GM19025 (cell line): ENCODE measurements at regions not wholly inside any gene's neighbourhood (a gene's known extent, or its start where the extent isn't known, plus 50 kb on each side); places are given as distances from the start of the nearest gene placed in this dataset.
"Not testable (repeated sequence)": the region's sequence is repeated elsewhere in the genome, so short reads cannot be mapped to it uniquely, and the experiment has no call there.

Experiments
- ATAC-seq: cut with Tn5 transposase; IDR thresholded peaks from one replicate; pipeline ENCODE4 v1.9.1; 2021; ENCODE audit warnings: mild to moderate bottlenecking, low read depth, moderate library complexity; ENCODE audit not compliant: unreplicated experiment

DNA sequence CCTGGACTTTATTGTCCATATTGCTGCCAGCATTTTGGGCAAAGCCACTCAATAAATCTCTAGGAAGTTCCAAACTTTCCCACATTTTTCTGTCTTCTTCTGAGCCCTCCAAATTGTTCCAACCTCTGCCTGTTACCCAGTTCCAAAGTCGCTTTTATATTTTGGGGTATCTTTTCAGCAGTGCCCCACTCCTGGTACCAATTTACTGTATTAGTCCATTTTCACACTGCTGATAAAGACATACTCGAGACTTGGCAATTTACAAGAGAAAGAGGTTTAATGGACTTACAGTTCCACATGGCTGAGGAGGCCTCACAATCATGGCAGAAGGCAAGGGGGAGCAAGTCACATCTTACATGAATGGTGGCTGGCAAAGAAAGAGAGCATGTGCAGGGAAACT is 53.4 kb downstream of the AHSP start:
- ATAC-seq = not testable (repeated sequence)

DNA sequence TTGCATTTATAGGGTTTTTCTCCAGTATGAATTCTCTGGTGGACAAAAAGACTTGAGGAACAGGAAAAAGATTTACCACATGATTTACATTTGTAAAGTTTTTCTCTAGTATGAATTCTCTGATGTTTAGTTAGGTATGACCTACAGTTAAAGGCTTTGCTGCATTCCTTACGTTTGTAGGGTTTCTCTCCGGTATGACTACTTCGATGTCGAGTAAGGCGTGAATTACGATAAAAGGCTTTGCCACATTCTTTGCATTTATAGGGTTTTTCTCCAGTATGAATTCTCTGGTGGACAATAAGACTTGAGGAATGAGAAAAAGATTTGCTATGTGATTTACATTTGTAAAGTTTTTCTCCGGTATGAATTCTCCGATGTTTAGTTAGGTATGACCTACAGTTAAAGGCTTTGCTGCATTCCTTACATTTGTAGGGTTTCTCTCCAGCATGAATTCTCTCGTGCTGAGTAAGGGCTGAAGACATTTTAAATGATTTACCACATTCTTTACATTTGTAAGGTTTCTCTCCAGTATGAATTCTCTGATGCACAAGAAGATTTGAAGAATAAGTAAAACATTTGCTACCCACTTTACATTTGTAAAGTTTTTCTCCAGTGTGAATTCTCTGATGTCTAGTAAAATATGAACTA is 74.2 kb downstream of the AHSP start:
- not testable (repeated sequence) for ATAC-seq

- ATAC-seq = no peak
These were observed 90.4 kb downstream of the AHSP start for GRCh38 chr16:31618130-31618529.

DNA sequence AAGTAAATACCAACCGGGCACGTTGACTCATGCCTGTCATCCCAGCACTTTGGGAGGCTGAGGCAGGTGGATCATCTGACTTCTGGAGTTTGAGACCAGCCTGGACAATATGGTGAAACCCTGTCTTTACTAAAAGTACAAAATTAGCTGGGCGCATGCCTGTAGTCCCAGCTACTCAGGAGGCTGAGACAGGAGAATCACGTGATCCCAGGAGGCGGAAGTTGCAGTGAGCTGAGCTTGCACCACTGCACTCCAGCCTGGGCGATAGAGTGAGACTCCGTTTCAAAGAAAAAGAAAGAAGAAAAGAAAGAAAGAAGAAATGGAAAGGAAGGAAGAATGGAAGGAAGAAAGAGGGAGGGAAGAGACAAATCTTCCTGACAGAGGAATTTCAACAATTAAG is 108.7 kb downstream of the AHSP start:
- ATAC-seq = no peak

DNA sequence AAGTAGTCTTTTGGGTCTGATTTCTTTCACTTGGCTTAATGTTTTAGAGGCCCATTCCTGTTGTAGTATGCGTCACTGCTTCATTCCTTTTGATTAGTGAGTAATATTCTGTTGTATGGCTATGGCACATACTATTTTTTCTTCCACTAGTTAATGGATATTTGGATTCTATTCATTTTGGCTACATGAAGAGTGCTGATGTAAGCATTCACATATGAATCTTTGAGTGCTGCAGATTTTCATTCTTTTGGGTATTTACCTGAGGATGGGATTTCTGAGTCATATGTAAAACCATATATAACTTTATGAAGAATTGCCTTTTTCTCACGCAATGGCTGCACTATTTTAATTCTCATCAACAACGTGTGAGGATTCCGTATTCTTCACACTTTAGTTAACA is 113.6 kb downstream of the AHSP start:
- no peak for ATAC-seq

DNA sequence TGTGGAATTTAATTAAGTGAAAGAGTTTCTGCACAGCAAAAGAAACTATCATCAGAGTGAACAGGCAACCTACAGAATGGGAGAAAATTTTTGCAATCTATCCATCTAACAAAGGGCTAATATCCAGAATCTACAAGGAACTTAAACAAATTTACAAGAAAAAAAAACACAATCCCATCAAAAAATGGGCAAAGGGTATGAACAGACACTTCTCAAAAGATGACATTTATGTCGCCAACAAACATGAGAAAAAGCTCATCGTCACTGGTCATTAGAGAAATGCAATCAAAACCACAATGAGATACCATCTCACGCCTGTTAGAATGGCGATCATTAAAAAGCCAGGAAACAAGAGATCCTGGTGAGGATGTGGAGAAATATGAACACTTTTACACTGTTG is 128.0 kb downstream of the AHSP start:
- ATAC-seq = not testable (repeated sequence)

DNA sequence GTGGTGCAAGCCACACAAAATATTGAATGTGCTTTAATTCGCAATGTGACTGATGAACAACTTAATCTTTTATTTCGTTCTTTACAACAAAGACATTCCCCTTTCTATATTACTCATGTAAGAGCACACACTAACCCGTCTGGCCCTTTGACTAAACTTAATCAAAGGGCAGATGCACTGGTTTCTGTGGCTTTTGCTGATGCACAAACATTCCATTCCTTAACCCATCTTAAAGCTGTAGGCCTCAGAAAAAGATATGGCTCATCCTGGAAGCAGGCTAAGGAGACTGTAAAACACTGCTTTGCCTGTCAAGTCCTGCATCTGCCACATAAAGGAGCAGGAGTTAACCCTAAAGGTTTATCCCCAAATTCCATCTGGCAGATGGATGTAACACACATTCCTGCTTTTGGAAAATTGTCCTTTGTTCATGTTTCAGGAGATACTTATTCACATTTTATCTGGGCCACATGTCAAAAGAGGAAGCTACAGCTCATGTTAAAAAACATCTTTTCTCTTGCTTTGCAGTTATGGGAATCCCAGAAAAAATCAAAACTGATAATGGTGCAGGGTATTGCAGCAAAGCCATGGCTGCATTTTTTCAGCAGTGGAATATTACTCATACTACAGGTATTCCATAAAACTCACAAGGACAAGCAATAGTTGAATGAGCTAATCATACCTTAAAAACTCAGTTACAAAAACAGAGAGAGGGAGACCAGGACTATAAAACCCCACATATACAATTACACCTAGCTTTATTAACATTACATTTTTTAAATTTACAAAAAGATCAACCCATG is 137.2 kb downstream of the AHSP start:
- no peak for ATAC-seq

DNA sequence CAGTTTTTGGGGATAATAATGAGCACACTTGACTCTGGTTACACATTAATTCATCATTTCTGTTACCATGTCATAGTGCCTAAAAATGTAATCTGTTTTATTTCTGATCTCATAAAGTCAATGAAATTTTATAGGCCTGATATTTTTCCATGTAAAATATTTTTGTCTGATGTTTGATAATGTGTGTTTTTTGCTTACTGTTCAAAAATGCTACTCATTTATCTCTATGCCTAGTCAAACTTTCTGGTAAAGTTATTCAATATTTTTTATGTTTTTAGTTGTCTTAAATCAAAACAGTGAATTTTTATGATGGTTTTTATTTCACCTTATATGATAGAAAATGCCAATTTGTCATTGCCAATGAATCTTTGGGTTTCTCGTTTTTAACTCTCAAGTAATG is 147.0 kb downstream of the AHSP start:
- no peak for ATAC-seq

DNA sequence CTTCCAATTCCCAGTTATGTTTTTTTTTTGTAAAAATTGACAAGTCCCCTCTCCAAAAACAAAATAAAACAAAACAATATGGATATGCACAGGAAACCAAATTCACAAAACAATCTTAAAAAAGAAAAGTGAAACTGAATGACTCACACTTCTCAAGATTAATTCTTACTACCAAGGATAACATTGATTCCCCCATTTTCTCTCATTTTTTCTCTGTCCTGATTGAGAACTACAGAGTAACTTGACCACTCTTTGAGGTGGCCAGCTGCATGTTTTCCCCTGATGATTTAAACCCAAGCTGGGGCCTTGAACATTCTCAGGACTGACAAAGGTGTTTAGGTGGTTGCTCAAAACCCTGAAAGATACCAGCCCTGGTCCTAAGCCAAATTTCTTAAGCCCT is 149.0 kb downstream of the AHSP start:
- no peak for ATAC-seq

GRCh38 chr16:31678649-31679325 is 151.1 kb downstream of the AHSP start:
- ATAC-seq = no peak

GRCh38 chr16:31689331-31689730 is 161.6 kb downstream of the AHSP start:
- ATAC-seq = not testable (repeated sequence)

- not testable (repeated sequence) for ATAC-seq
These were observed 164.6 kb downstream of the AHSP start for GRCh38 chr16:31692338-31692737.

DNA sequence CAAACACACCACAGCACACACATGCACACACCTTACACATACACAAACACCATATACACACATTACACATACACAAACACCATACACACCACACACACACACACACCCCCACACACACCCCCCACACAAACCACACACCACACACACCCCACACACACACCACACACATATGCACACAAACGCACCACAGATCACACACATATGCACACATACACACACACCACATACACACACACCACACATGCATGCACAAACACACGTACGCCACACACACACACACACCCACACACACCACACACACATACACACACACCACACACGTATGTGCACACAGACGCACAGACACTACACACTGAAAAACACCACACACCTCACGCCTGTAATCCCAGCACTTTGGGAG is 166.0 kb downstream of the AHSP start:
- ATAC-seq = no peak

- no peak for ATAC-seq
These were observed 166.8 kb downstream of the AHSP start for GRCh38 chr16:31694461-31694860.

DNA sequence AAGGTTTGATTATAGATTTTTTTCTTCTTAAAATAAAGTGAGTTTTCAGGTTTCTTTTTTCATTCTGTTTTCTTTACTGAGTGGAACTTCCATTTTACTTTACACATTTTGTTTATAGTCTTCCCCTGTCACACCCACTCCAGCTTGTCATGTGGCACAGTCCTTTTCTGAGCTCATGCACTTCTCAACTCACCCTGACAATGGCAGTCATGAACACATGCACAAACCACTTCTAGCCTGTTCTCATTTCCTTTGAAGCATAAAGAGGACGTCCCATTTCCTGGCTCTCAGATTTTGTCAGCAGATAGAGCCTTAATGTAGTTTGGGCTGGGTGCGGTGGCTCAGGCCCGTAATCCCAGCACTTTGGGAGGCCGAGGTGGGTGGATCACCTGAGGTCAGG is 168.0 kb downstream of the AHSP start:
- ATAC-seq = no peak

GRCh38 chr16:31696968-31697743 is 169.5 kb downstream of the AHSP start:
- ATAC-seq = no peak

DNA sequence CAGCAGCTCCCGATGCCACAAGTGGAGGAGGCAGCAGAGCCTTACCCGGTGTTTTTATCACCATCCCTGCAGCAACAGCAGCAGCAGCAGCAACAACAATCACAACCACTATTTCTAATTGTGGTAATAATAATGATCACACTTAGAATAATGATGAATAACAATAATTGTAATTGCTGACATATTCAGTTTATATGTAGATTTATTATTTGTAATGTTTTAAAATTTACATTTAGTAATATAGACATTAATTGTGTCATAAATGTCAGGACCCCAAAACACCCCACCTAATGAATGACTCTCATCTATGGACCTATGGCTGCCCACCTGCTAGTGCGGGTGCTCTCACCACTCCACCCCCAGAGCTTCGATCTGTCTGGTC is 170.0 kb downstream of the AHSP start:
- ATAC-seq = no peak

DNA sequence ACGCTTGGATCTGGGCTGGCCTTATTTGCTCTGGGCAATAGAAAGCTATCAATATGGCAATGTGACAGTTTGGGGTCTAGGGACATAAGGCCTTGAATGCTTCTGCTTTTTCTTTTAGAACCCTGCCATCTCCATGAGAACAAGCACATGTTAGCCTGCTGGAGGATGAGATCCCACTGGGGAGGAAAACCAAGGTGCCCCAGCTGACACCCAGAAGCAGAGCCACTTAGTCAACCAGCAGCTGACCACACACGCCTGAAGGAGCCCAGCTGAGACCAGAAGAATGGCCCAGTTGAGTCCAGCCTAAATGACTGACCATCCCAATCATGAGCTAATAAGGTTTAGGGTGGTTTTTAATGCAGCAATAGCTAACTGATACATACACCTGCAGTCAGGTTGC is 171.2 kb downstream of the AHSP start:
- ATAC-seq = no peak

- no peak for ATAC-seq
These were observed 171.9 kb downstream of the AHSP start for GRCh38 chr16:31699601-31700000.

DNA sequence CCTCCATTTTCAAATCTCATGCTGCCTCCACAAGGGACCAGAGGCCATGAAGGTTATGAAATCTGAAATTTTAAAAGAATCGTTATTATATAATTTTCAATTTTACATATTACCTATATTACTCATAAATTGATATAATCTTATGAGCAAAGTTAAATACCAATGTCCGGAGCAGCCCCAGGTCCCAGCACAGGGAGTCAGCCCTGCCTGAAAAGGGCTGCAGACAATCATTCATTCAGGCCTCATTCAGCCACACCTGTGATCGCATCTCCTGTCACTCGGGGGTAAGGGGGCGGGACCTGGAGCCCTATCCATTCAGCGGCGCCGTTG is 172.5 kb downstream of the AHSP start:
- no peak for ATAC-seq
